GM21447 (cell line): ENCODE measurements at regions not wholly inside any gene's neighbourhood (a gene's known extent, or its start where the extent isn't known, plus 50 kb on each side); places are given as distances from the start of the nearest gene placed in this dataset.

ENCODE experiments used
- ATAC-seq: cut with Tn5 transposase; IDR thresholded peaks from one replicate; pipeline ENCODE4 v1.9.1; 2021; ENCODE audit not compliant: unreplicated experiment

GRCh38 chr3:31277582-31277981, 255.1 kb upstream of the STT3B start:
- ATAC-seq, result no peak

- no peak for ATAC-seq
Observed at GRCh38 chr3:31278532-31278931, 254.2 kb upstream of the STT3B start.

DNA sequence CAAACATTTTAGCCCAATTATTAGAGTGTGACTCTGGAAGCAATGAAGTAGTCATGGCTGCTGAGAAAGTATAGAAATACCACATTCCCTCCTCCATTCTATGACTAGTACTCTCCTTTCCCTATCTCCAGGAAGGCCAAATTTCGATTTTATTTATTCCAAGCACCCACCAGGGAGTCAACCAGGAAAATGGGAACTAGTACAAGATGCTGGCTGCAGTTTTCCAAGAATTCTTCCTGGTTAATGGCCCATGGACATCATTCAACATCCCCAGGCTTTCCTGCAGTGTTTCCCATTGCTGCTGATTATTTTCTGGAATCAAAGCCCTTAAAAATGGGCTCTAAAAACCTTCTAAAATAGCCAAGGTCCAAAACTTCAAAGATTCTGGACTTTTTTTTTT, 247.9 kb upstream of the STT3B start:
- ATAC-seq, result no peak

GRCh38 chr3:31285833-31286486, 246.8 kb upstream of the STT3B start:
- ATAC-seq, result no peak

DNA sequence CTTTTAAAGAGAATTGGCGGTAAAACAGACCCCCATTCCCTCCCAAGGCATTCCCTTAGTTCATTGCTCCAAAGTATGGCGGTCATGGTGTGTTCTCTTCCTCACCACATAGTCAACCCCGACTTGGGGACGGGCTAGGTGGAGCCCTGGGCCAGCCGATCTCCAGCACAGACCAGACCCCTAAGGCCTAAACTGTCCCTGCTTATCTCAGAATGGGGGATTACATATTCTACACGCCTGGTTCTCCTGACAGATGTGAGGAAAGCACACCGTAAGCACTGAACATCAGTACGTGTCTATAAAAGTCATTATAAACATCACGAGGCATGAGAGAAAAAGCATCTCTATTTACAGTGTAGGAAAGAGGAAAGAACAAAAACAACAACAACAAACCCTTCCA, 244.5 kb upstream of the STT3B start:
- ATAC-seq, result no peak

GRCh38 chr3:31288641-31289100, 244.1 kb upstream of the STT3B start:
- no peak for ATAC-seq

GRCh38 chr3:31289584-31289983, 243.1 kb upstream of the STT3B start:
- no peak for ATAC-seq

DNA sequence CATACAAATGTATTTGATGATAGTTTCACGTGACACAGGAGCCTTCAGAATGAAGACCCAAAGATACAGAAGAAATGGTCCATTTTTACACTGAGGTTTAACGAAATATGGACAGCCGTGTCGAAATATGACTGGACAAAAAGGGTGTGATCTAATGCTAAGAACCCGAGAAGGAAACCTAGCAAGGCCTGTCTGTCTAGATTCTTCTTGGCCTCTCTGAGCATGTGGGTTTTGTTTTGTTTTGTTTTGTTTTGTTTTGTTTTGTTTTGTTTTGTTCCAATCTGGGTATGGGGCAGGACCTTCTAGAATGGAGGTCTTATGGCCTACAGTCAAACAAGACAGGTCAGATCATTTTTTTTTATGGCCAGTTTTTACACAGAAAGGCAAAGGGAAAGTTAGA, 242.7 kb upstream of the STT3B start:
- no peak for ATAC-seq

- no peak for ATAC-seq
Observed at GRCh38 chr3:31291818-31292217, 240.9 kb upstream of the STT3B start.

DNA sequence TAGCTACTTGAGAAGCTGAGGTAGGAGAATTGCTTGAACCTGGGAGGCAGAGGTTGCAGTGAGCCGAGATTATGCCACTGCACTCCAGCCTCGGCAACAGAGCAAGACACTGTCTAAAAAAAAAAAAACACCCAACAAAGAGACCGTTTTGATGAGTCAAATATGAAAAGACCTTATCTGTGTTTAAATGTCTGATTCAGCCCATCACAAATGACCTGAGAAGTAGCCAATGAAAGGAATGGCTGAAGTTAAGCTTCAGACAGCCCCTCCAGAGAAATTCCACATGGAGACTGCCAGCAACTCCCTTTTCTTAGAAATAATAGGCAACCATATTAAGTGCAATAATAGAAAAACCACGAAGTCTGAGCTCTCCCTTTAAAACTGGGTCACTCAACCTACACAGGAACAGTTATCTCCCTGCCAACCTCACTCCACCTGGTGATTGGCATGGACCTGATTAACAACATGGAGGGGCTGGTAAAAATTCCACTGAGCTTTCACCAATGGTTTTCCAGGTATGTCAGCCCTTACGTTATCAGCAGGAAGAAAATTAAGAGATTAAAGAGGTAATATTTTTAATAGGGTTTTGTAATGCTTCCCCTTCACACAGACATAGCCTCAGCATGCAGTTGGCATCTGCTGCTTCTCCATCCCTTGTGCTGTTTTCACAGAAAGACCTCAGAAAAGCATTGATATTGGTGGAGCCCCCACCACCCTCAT, 238.1 kb upstream of the STT3B start:
- no peak for ATAC-seq

GRCh38 chr3:31295150-31295765, 237.5 kb upstream of the STT3B start:
- ATAC-seq, result no peak

- ATAC-seq, result no peak
Observed at GRCh38 chr3:31297726-31298298, 234.9 kb upstream of the STT3B start.

- no peak for ATAC-seq
Observed at GRCh38 chr3:31300456-31301443, 232.0 kb upstream of the STT3B start.

GRCh38 chr3:31302343-31302742, 230.4 kb upstream of the STT3B start:
- no peak for ATAC-seq

DNA sequence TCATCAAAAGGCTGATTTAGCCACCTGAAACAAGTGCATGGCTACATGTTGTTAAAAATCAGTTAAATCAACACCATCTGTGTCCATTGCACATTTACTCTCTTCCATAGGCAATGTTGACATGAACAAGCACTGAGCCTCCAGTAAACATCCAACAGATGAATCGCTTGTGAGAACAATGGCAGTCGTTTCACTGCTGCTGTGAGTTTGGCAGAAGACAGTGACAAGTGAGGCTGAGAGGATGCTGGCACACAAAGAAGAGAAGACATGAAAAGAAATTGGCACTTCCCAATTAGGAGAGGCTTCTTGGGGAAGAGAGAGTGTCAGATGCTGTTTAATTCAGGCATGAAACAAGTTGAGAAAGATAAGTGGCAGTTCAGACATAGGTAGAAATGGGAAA, 227.4 kb upstream of the STT3B start:
- ATAC-seq, result no peak

GRCh38 chr3:31307131-31307785, 225.5 kb upstream of the STT3B start:
- no peak for ATAC-seq

DNA sequence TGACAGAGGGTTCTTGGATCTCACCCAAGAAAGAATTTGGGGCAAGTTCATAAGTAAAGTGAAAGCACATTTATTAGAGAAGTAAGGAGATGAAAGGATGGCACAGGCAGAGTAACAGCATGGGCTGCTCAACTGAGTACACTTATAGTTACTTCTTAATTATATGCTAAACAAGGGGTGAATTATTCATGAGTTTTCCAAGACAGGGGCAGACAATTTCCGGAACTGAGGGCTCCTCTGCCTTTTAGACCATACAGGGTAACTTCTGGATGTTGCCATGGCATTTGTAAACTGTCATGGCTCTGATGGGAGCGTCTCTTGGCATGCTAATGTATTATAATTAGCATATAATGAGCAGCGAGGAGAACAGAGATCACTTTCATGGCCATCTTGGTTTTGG, 221.2 kb upstream of the STT3B start:
- no peak for ATAC-seq

DNA sequence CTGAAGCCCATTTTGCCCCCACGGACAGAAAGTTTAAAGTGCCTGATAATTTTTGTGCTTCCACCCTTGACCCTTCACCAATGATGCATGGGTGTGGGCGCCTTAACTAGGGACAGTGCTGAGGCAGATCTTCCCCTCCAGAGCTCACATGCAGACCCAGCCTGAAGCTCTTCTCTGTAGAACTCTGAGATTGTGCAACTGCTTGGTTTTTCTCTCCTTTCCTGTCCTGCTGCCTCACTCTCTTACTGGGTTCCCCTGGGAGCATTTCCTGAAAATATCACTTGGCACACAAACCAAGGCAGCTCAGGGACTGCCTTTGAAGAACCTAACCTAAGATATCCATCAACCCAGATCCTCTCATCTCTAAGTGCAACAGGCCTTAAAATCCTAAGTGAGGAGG, 220.3 kb upstream of the STT3B start:
- ATAC-seq, result no peak

DNA sequence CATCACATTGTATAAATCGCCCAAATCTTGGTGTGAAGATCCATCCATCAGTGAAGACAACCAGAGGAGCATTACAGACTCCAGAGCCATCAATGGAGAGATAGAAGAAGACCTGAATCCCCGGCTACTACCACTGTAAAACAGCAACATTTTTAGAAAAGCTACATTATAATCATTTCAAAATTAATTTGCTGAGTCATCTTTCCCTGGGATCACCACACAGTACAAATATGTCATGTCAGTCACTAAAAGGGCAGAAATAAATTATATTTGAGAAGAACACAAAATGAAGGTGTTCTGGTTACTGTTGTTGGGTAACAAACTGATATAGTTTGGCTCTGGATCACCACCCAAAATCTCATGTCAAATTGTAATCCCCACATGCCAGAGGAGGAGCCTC, 218.5 kb upstream of the STT3B start:
- no peak for ATAC-seq

GRCh38 chr3:31319332-31319731, 213.4 kb upstream of the STT3B start:
- no peak for ATAC-seq
